ENCODE measurements at regions not wholly inside any gene's neighbourhood (a gene's known extent, or its start where the extent isn't known, plus 50 kb on each side); places are given as distances from the start of the nearest gene placed in this dataset.
A peak's percentile ranks its signal among the peaks of the same experiment; 100 is the strongest.

DNA sequence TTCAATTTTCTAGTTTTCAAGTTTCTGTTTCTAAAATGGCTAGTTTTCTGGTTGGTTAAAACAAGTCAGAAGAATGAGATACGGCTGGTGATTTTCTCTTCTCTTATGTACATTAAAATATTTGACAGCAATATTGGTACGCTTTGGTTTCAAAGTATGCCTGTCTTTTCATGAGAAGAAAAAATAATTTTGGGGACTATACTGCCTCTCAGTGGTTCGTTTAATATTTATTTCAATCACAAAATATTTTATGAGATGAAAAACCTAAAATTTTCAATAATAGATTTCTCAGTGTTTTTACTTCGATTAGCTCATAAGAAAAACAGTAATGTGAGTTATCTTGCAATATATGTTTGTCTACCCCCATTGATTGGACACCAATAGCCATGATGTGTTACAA, 72.8 kb upstream of the AADACL2 start:
- no peaks in the 10 kb centered on the region for H3K36me3 ChIP-seq (ENCODE audit: control insufficient read depth in 2 of 4, insufficient read depth in 4 of 4, low read length in 3 of 4)
- TF ChIP-seq POLR2AphosphoS5 (IDR thresholded peaks at IDR 0.05; ENCODE audit: low read depth, low read length), result no peak
- TF ChIP-seq RAD21 (IDR thresholded peaks at IDR 0.05 in 1 of 2, conservative IDR thresholded peaks at IDR 0.05 in 1 of 2; ENCODE audit: low read depth in 2 of 2, low read length in 2 of 2), result 0 out of 4 replicates have a peak, but pooled peaks of 1 of the 2 experiments have one; percentile 4
- H3K4me2 ChIP-seq (ENCODE audit: insufficient read depth in 1 of 2, low read depth in 2 of 2, low read length in 2 of 2), result no peak overlapping the region
- no peak overlapping the region for H3K27ac ChIP-seq (ENCODE audit: low read depth, low read length)
- H3K9ac ChIP-seq (replicated peaks in 1 of 4; ENCODE audit: extremely low read depth in 1 of 4, low read depth in 3 of 4, low read length in 3 of 4), result no peak overlapping the region
- H2BK12ac ChIP-seq (ENCODE audit: low read depth, low read length), result no peak overlapping the region
- no peaks in the 10 kb centered on the region for H3K79me1 ChIP-seq (ENCODE audit: low read depth, low read length)
- H4K20me1 ChIP-seq (replicated peaks in 1 of 2; ENCODE audit: control insufficient read depth in 1 of 2, insufficient read depth in 2 of 2, low read length in 2 of 2), result no peaks in the 10 kb centered on the region
- FAIRE-seq (no peak), DNase-seq (ENCODE audit: low read depth in 1 of 2, low spot score in 2 of 2) (no peak)
- no peak overlapping the region for H2AFZ ChIP-seq (ENCODE audit: low read length)
- H2BK120ac ChIP-seq (replicated peaks; ENCODE audit: low read depth, low read length), result no peak overlapping the region
- no peak overlapping the region for H3K4ac ChIP-seq (replicated peaks; ENCODE audit: insufficient read length, low read depth, low read length)
- no peaks in the 10 kb centered on the region for H3K23me2 ChIP-seq (ENCODE audit: low read depth, low read length)
- ChIA-PET CTCF (ENCODE audit: partially characterized antibody) (no interaction called here), POLR2A (ENCODE audit: partially characterized antibody) (no interaction called here)
- no peaks in the 10 kb centered on the region for H3K9me3 ChIP-seq (ENCODE audit: insufficient read depth in 2 of 2, low read depth in 1 of 2, low read length in 1 of 2)
- H2BK20ac ChIP-seq (ENCODE audit: low read length), result no peak overlapping the region
- H3K4me1 ChIP-seq (replicated peaks in 1 of 4; ENCODE audit: control insufficient read depth in 3 of 4, insufficient read depth in 4 of 4, low read length in 3 of 4), result no peaks in the 10 kb centered on the region
- no peak overlapping the region for H2AK5ac ChIP-seq (ENCODE audit: low read depth, low read length)
- no peak overlapping the region for H3K56ac ChIP-seq (replicated peaks; ENCODE audit: insufficient read length, low read depth, low read length)
- no peak overlapping the region for H4K91ac ChIP-seq (replicated peaks; ENCODE audit: insufficient read length, low read length)
- no peak overlapping the region for H2BK15ac ChIP-seq (ENCODE audit: low read length)
- no peak overlapping the region for H3K18ac ChIP-seq (ENCODE audit: extremely low read depth, low read length)
- H3K23ac ChIP-seq (ENCODE audit: insufficient read length), result no peak overlapping the region
- no peak overlapping the region for H4K5ac ChIP-seq (ENCODE audit: insufficient read length, low read depth, low read length)
- H2BK5ac ChIP-seq (ENCODE audit: low read depth, low read length), result no peak overlapping the region
- H3K14ac ChIP-seq (ENCODE audit: insufficient read length), result no peak overlapping the region
- 82% methylated on average over 4 of the region's 4 CpGs; no CpG with 5 or more reads in 1 of the 2 experiments for WGBS, 2 experiments (ENCODE audit: extremely low coverage in 1 of 2, insufficient coverage in 1 of 2, insufficient read length in 1 of 2, insufficient replicate concordance in 2 of 2, low coverage in 1 of 2, low lambda C conversion rate in 2 of 2, missing lambda C conversion rate in 1 of 2)
- H4K8ac ChIP-seq (ENCODE audit: extremely low read depth, insufficient read depth, low read length), result no peak overlapping the region
- H3K4me3 ChIP-seq (ENCODE audit: extremely low read depth in 1 of 4, insufficient read depth in 2 of 4, low read depth in 3 of 4, low read length in 4 of 4), result no peak overlapping the region
- H3K79me2 ChIP-seq (ENCODE audit: control insufficient read depth in 1 of 2, insufficient read depth in 2 of 2, low read length in 2 of 2), result no peaks in the 10 kb centered on the region
- no peaks in the 10 kb centered on the region for H3K27me3 ChIP-seq (replicated peaks in 1 of 4; ENCODE audit: control insufficient read depth in 3 of 4, extremely low read depth in 1 of 4, insufficient read depth in 3 of 4, low read length in 3 of 4)
